Activated CD8-positive, alpha-beta memory T cell treated with anti-CD3 and anti-CD28 coated beads, Interleukin-2, amount 10 ng/mL, durations not matched to agents 7 days and 5 days (primary cell): ENCODE measurements at regions not wholly inside any gene's neighbourhood (a gene's known extent, or its start where the extent isn't known, plus 50 kb on each side); places are given as distances from the start of the nearest gene placed in this dataset.

ENCODE experiments used
- ATAC-seq: fragments of 150-1000 bp; cut with Tn5 transposase; one replicate; pipeline ENCODE4 v1.10.0; 2021; ENCODE audit warnings: moderate library complexity
- CTCF ChIA-PET: fragments of 350-600 bp; sonication (Branson Sonifier 250); formaldehyde crosslinking; loops from one replicate; lab custom pipeline; 2021; ENCODE audit warnings: antibody characterized with exemption; lab: Charles Lee
- DNase-seq: peaks from one replicate; pipeline ENCODE4 v3.0.0-alpha.2; 2020
- H3K27ac Mint-ChIP-seq: one replicate; pipeline ENCODE4 v1.8.0; 2021; ENCODE audit warnings: mild to moderate bottlenecking, mixed read lengths
- H3K27me3 Mint-ChIP-seq: one replicate; pipeline ENCODE4 v1.8.0; 2021; ENCODE audit warnings: mixed read lengths
- H3K36me3 Mint-ChIP-seq: one replicate; pipeline ENCODE4 v1.8.0; 2021; ENCODE audit warnings: mild to moderate bottlenecking, mixed read lengths
- H3K4me1 Mint-ChIP-seq: one replicate; pipeline ENCODE4 v1.8.0; 2021; ENCODE audit warnings: mixed read lengths
- H3K4me3 Mint-ChIP-seq: one replicate; pipeline ENCODE4 v1.8.0; 2021; ENCODE audit warnings: mild to moderate bottlenecking, moderate library complexity, mixed read lengths
- H3K9me3 Mint-ChIP-seq: one replicate; pipeline ENCODE4 v1.8.0; 2022; ENCODE audit warnings: low read depth, mixed read lengths

DNA sequence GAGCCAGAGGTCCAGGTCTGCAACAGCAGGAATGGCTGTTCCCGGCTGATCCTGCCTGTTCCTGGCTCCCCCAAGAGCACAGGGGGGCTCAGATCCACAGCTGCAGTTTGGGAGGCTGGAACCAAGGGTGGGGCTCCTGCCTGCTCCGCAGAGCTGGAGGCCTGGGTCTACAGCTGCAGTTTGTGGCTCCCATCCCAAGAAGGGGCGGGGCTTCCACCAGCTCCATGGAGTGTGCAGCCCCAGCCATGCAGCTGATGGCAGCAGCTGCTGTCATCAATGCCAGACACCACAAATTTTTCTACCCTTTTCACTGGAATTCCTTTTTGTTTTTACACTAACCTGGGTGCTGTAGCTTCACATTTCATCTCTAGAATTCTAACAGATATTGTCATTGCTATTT, 135.4 kb upstream of the KIF2B start:
- Mint-ChIP-seq H3K4me1 (no peaks in the 10 kb centered on the region), H3K36me3 (no peaks in the 10 kb centered on the region), H3K27me3 (no peaks in the 10 kb centered on the region), H3K4me3 (no peak overlapping the region), H3K27ac (no peak overlapping the region), H3K9me3 (peaks cover 20% of the 10 kb centered on the region)
- CTCF ChIA-PET = no interaction called here
- ATAC-seq = no peak
- no peak for DNase-seq

DNA sequence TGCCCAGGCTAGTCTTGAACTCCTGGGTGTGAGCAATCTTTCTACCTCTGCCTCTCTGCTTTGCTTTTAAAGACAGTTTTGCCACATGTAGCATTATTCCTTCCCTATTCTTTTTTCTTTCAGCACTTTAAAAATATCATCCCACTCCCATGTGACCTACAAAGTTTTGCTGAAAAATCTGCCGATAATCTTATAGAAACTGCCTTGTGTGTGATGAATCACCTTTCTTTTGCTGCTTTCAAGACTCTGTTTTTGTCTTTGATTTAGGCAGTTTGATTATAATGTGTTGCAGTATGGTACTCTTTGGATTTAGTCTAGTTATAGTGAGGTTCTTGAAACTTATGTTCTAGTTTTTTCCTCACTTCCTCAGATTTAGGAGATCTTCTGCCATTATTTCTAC, 142.0 kb upstream of the KIF2B start:
- CTCF ChIA-PET = no interaction called here
- no peak for ATAC-seq
- H3K4me1 Mint-ChIP-seq = no peaks in the 10 kb centered on the region
- DNase-seq = no peak
- H3K9me3 Mint-ChIP-seq = peaks cover 6% of the 10 kb centered on the region
- no peak overlapping the region for H3K27ac Mint-ChIP-seq
- no peaks in the 10 kb centered on the region for H3K36me3 Mint-ChIP-seq
- H3K27me3 Mint-ChIP-seq = no peaks in the 10 kb centered on the region
- no peak overlapping the region for H3K4me3 Mint-ChIP-seq

- Mint-ChIP-seq H3K4me1 (no peaks in the 10 kb centered on the region), H3K27ac (no peak overlapping the region), H3K36me3 (no peaks in the 10 kb centered on the region), H3K27me3 (no peaks in the 10 kb centered on the region), H3K4me3 (no peak overlapping the region), H3K9me3 (peaks cover 20% of the 10 kb centered on the region)
- no peak for DNase-seq
- CTCF ChIA-PET = no interaction called here
- ATAC-seq = no peak
These were observed 153.9 kb upstream of the KIF2B start for GRCh38 chr17:53668854-53669253.

DNA sequence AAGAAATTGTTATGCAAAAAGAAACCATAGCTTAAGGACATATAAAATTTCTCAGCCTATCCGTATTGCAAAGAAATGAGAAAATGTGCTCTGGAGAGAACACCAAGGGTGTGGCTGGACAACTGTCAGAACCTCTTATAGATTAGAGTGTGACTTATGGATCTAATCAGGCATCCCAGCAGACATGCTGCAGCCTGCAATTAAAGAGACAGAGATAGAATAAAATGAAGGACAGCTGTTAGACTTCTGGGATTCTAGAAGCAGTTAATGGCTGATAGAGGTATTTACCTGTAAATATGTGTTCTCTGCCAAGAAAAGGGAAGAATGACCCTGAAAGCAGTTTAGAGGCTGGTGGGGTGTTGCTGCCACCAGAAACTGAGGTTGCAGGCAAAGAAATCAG, 160.1 kb upstream of the KIF2B start:
- no peak for DNase-seq
- H3K27me3 Mint-ChIP-seq = no peaks in the 10 kb centered on the region
- ATAC-seq = no peak
- CTCF ChIA-PET = no interaction called here
- no peak overlapping the region for H3K4me3 Mint-ChIP-seq
- no peaks in the 10 kb centered on the region for H3K4me1 Mint-ChIP-seq
- peaks cover 20% of the 10 kb centered on the region for H3K9me3 Mint-ChIP-seq
- no peaks in the 10 kb centered on the region for H3K36me3 Mint-ChIP-seq
- no peak overlapping the region for H3K27ac Mint-ChIP-seq

- no peaks in the 10 kb centered on the region for H3K36me3 Mint-ChIP-seq
- no peak overlapping the region for H3K27ac Mint-ChIP-seq
- DNase-seq (no peak), ATAC-seq (no peak)
- no peaks in the 10 kb centered on the region for H3K4me1 Mint-ChIP-seq
- CTCF ChIA-PET = no interaction called here
- H3K9me3 Mint-ChIP-seq = peaks cover 22% of the 10 kb centered on the region
- no peaks in the 10 kb centered on the region for H3K27me3 Mint-ChIP-seq
- H3K4me3 Mint-ChIP-seq = no peak overlapping the region
These were observed 163.5 kb upstream of the KIF2B start for GRCh38 chr17:53659181-53659580.

GRCh38 chr17:53655591-53655990, 167.1 kb upstream of the KIF2B start:
- DNase-seq = no peak
- Mint-ChIP-seq H3K4me1 (no peaks in the 10 kb centered on the region), H3K4me3 (no peak overlapping the region), H3K36me3 (no peaks in the 10 kb centered on the region), H3K27me3 (no peaks in the 10 kb centered on the region), H3K9me3 (peaks cover 17% of the 10 kb centered on the region), H3K27ac (no peak overlapping the region)
- no peak for ATAC-seq
- CTCF ChIA-PET = no interaction called here

DNA sequence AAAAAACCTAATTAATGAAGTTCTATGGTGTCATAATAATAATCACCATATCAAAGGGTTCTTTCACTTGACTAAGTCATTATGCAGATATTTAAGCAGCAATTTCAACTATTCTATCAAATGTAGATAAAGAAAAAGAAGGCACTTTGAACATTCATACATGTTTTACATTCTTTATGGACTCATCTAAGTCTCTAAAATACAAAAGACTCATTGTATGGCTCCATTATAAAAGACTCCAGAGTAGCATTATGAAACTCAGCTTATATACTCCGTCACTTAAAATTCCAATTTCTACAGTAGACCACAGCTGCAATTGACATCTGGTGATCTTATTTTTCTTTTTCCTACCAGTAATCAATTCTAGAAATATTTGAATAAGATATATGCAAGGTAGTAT, 173.5 kb upstream of the KIF2B start:
- Mint-ChIP-seq H3K36me3 (no peaks in the 10 kb centered on the region), H3K4me3 (no peak overlapping the region), H3K27ac (no peak overlapping the region), H3K4me1 (no peaks in the 10 kb centered on the region), H3K27me3 (no peaks in the 10 kb centered on the region), H3K9me3 (peaks cover 5% of the 10 kb centered on the region)
- no peak for ATAC-seq
- DNase-seq = no peak
- CTCF ChIA-PET = no interaction called here

DNA sequence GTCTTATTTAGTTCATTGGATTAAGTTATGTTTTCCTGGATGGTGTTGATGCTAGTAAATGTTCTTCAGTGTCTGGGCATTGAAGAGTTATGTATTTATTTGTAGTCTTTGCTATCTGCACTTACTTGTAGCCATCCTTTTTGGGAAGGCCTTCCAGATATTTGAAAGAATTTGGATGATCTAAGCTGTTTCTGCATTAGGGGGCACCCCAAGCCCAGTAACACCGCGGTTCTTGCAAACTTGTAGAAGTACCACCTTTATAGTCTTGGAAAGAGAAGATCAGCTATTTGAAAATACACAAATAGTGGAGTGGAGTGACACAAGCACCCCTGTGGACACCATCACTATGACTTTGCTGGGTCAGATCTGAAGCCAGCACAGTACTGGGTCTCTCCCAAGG, 175.9 kb upstream of the KIF2B start:
- H3K36me3 Mint-ChIP-seq = no peaks in the 10 kb centered on the region
- CTCF ChIA-PET = no interaction called here
- H3K4me3 Mint-ChIP-seq = no peak overlapping the region
- ATAC-seq = no peak
- H3K9me3 Mint-ChIP-seq = peaks cover 5% of the 10 kb centered on the region
- H3K4me1 Mint-ChIP-seq = no peaks in the 10 kb centered on the region
- no peak for DNase-seq
- H3K27ac Mint-ChIP-seq = no peak overlapping the region
- no peaks in the 10 kb centered on the region for H3K27me3 Mint-ChIP-seq

GRCh38 chr17:53640808-53641207, 181.9 kb upstream of the KIF2B start:
- CTCF ChIA-PET = no interaction called here
- Mint-ChIP-seq H3K36me3 (no peaks in the 10 kb centered on the region), H3K9me3 (peaks cover 7% of the 10 kb centered on the region), H3K4me3 (no peak overlapping the region), H3K27me3 (no peaks in the 10 kb centered on the region), H3K4me1 (no peaks in the 10 kb centered on the region), H3K27ac (no peak overlapping the region)
- DNase-seq (no peak), ATAC-seq (no peak)

GRCh38 chr17:53635444-53635843, 187.3 kb upstream of the KIF2B start:
- Mint-ChIP-seq H3K27me3 (no peaks in the 10 kb centered on the region), H3K9me3 (peaks cover 10% of the 10 kb centered on the region), H3K4me1 (no peaks in the 10 kb centered on the region), H3K4me3 (no peak overlapping the region), H3K36me3 (no peaks in the 10 kb centered on the region), H3K27ac (no peak overlapping the region)
- ATAC-seq (no peak), DNase-seq (no peak)
- CTCF ChIA-PET = no interaction called here

DNA sequence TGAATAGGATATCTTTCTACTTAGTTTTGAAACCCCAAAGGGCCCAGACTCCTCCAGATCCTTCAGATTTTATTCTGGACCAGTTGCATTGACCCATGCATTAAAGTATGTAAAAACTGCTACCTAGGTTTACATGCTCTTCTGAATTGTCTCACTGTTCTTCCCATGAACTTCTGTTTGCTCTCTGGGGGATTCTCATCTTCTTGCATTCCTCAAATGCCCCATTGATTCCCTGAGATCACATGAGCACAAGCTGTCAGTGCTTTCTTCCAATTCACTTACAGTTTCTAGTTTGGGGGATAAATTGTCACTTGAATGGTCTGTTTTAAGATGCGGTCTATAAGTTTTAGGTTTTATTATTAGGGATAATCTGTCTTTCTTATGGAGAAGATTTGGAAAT, 188.9 kb upstream of the KIF2B start:
- ATAC-seq (no peak), DNase-seq (no peak)
- Mint-ChIP-seq H3K27me3 (no peaks in the 10 kb centered on the region), H3K9me3 (peaks cover 10% of the 10 kb centered on the region), H3K36me3 (no peaks in the 10 kb centered on the region), H3K27ac (no peak overlapping the region), H3K4me1 (no peaks in the 10 kb centered on the region), H3K4me3 (no peak overlapping the region)
- CTCF ChIA-PET = no interaction called here

DNA sequence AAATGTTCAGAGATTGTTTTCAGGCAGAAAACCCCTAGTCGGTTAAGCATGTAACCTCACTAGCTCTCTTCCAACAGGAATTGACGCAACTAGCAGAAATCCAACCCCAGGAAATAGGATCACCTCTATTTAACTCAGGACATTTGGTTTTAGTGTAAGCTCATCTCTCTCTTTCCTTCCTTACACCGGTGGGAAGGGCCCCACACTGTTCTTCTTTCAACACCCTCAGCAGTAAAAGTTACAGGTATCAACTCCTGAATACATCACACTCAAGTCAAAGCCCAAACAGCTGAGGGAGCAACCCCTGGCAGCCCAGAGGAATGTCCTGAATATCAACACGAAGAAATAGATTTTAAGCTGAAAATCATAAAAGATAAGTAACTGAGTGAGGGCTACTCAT, 191.2 kb upstream of the KIF2B start:
- ATAC-seq = no peak
- DNase-seq = no peak
- no peak overlapping the region for H3K27ac Mint-ChIP-seq
- no peak overlapping the region for H3K4me3 Mint-ChIP-seq
- no peaks in the 10 kb centered on the region for H3K27me3 Mint-ChIP-seq
- CTCF ChIA-PET = no interaction called here
- H3K9me3 Mint-ChIP-seq = peaks cover 5% of the 10 kb centered on the region
- H3K36me3 Mint-ChIP-seq = no peaks in the 10 kb centered on the region
- H3K4me1 Mint-ChIP-seq = no peaks in the 10 kb centered on the region

DNA sequence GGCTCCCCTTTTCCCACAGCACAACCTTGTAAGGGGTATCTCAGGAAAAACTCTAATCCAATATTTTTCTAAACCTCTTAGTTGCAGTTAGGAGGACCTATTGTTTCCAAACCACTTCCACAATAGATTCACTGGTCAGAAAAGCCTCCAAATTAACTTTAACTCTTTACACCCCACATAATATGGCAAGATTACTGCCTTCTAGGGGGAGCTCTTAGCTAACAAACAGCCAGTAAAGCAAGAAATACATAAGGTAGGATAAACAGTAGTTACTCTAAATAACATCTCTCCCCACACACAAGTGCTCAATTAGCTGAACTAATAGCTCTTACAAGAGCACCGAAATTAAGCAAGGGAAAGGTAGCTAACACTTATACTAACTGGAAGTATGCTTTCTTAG, 192.1 kb upstream of the KIF2B start:
- CTCF ChIA-PET = no interaction called here
- no peaks in the 10 kb centered on the region for H3K27me3 Mint-ChIP-seq
- H3K27ac Mint-ChIP-seq = no peak overlapping the region
- ATAC-seq = no peak
- H3K4me3 Mint-ChIP-seq = no peak overlapping the region
- H3K9me3 Mint-ChIP-seq = peaks cover 3% of the 10 kb centered on the region
- no peaks in the 10 kb centered on the region for H3K4me1 Mint-ChIP-seq
- H3K36me3 Mint-ChIP-seq = no peaks in the 10 kb centered on the region
- no peak for DNase-seq

DNA sequence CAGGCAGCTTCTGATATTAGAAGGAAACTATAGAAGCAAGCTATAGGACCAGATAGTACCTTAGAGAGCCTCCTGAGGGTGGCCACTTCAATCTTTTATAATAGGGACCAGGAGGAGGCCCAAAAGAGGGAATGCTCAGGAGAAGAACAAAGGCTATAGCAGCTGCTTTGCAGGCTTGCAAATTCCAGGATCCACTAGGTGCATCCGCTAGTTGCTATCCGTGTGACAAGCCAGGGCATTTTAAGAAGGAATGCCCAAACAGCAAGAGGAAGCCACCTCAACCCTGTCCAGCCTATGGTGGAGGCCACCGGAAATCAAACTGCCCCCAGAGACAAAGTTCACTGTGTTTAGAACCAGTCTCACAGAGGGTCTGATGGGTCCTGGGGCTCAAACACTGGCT, 192.6 kb upstream of the KIF2B start:
- ATAC-seq (no peak), DNase-seq (no peak)
- no peaks in the 10 kb centered on the region for H3K36me3 Mint-ChIP-seq
- H3K4me3 Mint-ChIP-seq = no peak overlapping the region
- H3K27me3 Mint-ChIP-seq = no peaks in the 10 kb centered on the region
- no peaks in the 10 kb centered on the region for H3K4me1 Mint-ChIP-seq
- peaks cover 3% of the 10 kb centered on the region for H3K9me3 Mint-ChIP-seq
- no peak overlapping the region for H3K27ac Mint-ChIP-seq
- CTCF ChIA-PET = no interaction called here

DNA sequence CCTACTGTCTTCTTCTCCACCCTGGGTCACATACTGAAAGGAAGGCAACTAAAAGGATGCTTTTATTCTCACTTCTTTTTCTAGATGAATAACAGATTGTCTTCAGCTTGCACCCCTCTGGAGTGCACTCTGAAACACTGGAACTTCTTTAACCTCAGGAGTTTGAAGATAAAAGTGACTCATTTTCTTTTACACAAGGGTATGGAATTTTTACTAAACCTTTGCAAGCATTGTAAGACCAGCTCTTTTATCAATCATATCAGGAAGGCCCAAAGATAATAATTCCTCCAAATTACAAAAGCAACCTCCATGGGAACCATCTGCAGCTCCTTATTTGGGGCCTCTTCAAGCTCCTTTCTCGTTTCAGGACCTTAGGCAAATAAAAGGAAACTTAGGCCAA, 193.5 kb upstream of the KIF2B start:
- Mint-ChIP-seq H3K36me3 (no peaks in the 10 kb centered on the region), H3K9me3 (peaks cover 6% of the 10 kb centered on the region), H3K4me1 (no peaks in the 10 kb centered on the region), H3K27ac (no peak overlapping the region), H3K4me3 (no peak overlapping the region), H3K27me3 (no peaks in the 10 kb centered on the region)
- ATAC-seq = no peak
- CTCF ChIA-PET = no interaction called here
- DNase-seq = no peak
